Vagina (tissue), 2 donors: ENCODE measurements at regions not wholly inside any gene's neighbourhood (a gene's known extent, or its start where the extent isn't known, plus 50 kb on each side); places are given as distances from the start of the nearest gene placed in this dataset.

Experiments used
- CTCF ChIP-seq, 3 experiments: fragments of 450-650 bp in 2 of 3; fragments of 200-600 bp in 1 of 3; sonication (generic) in 1 of 3; IDR thresholded peaks; one replicate each; pipeline ENCODE4 v1.5.1; 2017 to 2019; ENCODE audit warnings: antibody characterized with exemption in 3 of 3, mild to moderate bottlenecking in 2 of 3, moderate library complexity in 2 of 3
- POLR2A ChIP-seq, 2 donors: fragments of 450-650 bp; IDR thresholded peaks; one replicate each; pipeline ENCODE4 v1.6.1; 2017; ENCODE audit warnings: antibody characterized with exemption in 2 of 2, mild to moderate bottlenecking in 2 of 2, moderate library complexity in 2 of 2

GRCh38 chr12:98343002-98343567, 172.3 kb upstream of the TMPO start:
- TF ChIP-seq CTCF (IDR thresholded peaks at IDR 0.05) (no peak), POLR2A (IDR thresholded peaks at IDR 0.05) (no peak)
